ENCODE measurements at regions not wholly inside any gene's neighbourhood (a gene's known extent, or its start where the extent isn't known, plus 50 kb on each side); places are given as distances from the start of the nearest gene placed in this dataset.

DNA sequence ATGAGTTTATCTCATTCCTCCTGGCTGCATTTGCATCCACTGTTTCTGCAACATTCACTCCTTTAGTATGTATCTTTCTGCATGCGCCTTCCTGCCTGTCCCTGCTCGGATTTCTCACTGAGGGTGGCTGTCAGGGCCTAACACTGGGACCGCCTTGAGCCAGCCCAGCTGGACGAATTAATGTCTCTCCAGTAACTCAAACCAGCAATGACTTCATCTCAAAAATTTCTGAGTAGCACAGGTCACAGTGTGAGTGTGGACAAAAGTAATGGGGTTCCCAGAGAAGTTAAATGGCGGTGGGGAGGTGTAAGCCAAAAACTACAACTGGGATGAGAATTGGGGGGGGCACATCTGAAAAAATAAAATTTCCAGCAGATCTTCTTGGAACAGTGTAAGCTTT is 444.0 kb upstream of the MGMT start:
- no peak for ATAC-seq
- intact Hi-C loops (cut with micrococcal nuclease) (no loop called here), in situ Hi-C loops (cut with MboI) (no loop called here)
- POLR2A ChIA-PET = no interaction called here
- no peak overlapping the region for H3K27ac ChIP-seq (ENCODE audit: extremely low read depth, low read depth, low read length)
- CTCF ChIA-PET (ENCODE audit: low intra/inter-chr PET ratio) = no interaction called here
- peaks cover 0 to 21% of the 10 kb centered on the region in 2 experiments; a peak in 1 of 5 replicates for H3K27me3 ChIP-seq (ENCODE audit: control insufficient read depth in 2 of 2, insufficient read depth in 2 of 2, low read length in 2 of 2)
- no peaks in the 10 kb centered on the region for H3K9me1 ChIP-seq (ENCODE audit: control insufficient read depth, insufficient read depth, low read length)
- H3K9me3 ChIP-seq (replicated peaks; ENCODE audit: control insufficient read depth, insufficient read depth, low read depth, low read length) = no peaks in the 10 kb centered on the region
- no peak overlapping the region for H3K4me2 ChIP-seq (ENCODE audit: insufficient read depth, low read length)
- no peak for FAIRE-seq
- no TSS peak for BruUV-seq (replicated peaks)
- 0% methylated on average over 5 of the region's 5 CpGs for WGBS (ENCODE audit: insufficient coverage, low coverage, missing lambda C conversion rate)
- no peak overlapping the region for H3K4me3 ChIP-seq
- no peaks in the 10 kb centered on the region for H3K36me3 ChIP-seq (ENCODE audit: control insufficient read depth, insufficient read depth, low read length)
- no peaks in the 10 kb centered on the region for H4K20me1 ChIP-seq (replicated peaks; ENCODE audit: control insufficient read depth, insufficient read depth, low read length)
- DNase-seq (ENCODE audit: extremely low read depth in 1 of 4, low spot score in 3 of 4) = no peak
- no peaks in the 10 kb centered on the region for H3K79me2 ChIP-seq (ENCODE audit: control insufficient read depth, insufficient read depth, low read length)
- H3K4me1 ChIP-seq (replicated peaks in 1 of 2; ENCODE audit: control insufficient read depth in 2 of 2, insufficient read depth in 2 of 2, low read length in 2 of 2) = no peaks in the 10 kb centered on the region
- no peak overlapping the region for H2AFZ ChIP-seq (ENCODE audit: low read depth, low read length)
- no peak overlapping the region for H3K9ac ChIP-seq (ENCODE audit: insufficient read depth in 1 of 2, low read depth in 2 of 2, low read length in 2 of 2)
- no peak for TF ChIP-seq ZFP1 (CRISPR knock-in tag; IDR thresholded peaks at IDR 0.05)
- TF ChIP-seq MIER1 (IDR thresholded peaks at IDR 0.05; ENCODE audit: low read depth) = no peak
- no peak for TF ChIP-seq PHF21A (IDR thresholded peaks at IDR 0.05; ENCODE audit: borderline replicate concordance, low read depth)
- TF ChIP-seq TEAD4 (IDR thresholded peaks at IDR 0.05; ENCODE audit: low read length) = no peak
- TF ChIP-seq TEAD4 (CRISPR knock-in tag; IDR thresholded peaks at IDR 0.05; ENCODE audit: borderline replicate concordance) = no peak
- no peak for TF ChIP-seq ETV1 (tag; conservative IDR thresholded peaks at IDR 0.05; ENCODE audit: low read depth)
- TF ChIP-seq CCAR2 (IDR thresholded peaks at IDR 0.05; ENCODE audit: low read depth, low read length) = no peak
- TF ChIP-seq, protein P1, sequence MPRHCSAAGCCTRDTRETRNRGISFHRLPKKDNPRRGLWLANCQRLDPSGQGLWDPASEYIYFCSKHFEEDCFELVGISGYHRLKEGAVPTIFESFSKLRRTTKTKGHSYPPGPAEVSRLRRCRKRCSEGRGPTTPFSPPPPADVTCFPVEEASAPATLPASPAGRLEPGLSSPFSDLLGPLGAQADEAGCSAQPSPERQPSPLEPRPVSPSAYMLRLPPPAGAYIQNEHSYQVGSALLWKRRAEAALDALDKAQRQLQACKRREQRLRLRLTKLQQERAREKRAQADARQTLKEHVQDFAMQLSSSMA (CRISPR knock-in tag; IDR thresholded peaks at IDR 0.05) = no peak
- no peak for TF ChIP-seq TFAM (CRISPR knock-in tag; conservative IDR thresholded peaks at IDR 0.05)
- TF ChIP-seq MAZ (CRISPR knock-in tag; conservative IDR thresholded peaks at IDR 0.05 in 1 of 2, IDR thresholded peaks at IDR 0.05 in 1 of 2) = no peak
- no peak for TF ChIP-seq ZNF707 (CRISPR knock-in tag; conservative IDR thresholded peaks at IDR 0.05)
- TF ChIP-seq ZBTB43 (CRISPR knock-in tag; IDR thresholded peaks at IDR 0.05) = no peak
- TF ChIP-seq CBFA2T3 (IDR thresholded peaks at IDR 0.05) = no peak
- TF ChIP-seq NCOA6 (IDR thresholded peaks at IDR 0.05) = no peak
- TF ChIP-seq, protein P2, sequence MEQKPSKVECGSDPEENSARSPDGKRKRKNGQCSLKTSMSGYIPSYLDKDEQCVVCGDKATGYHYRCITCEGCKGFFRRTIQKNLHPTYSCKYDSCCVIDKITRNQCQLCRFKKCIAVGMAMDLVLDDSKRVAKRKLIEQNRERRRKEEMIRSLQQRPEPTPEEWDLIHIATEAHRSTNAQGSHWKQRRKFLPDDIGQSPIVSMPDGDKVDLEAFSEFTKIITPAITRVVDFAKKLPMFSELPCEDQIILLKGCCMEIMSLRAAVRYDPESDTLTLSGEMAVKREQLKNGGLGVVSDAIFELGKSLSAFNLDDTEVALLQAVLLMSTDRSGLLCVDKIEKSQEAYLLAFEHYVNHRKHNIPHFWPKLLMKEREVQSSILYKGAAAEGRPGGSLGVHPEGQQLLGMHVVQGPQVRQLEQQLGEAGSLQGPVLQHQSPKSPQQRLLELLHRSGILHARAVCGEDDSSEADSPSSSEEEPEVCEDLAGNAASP (IDR thresholded peaks at IDR 0.05) = no peak
- TF ChIP-seq, protein P3, sequence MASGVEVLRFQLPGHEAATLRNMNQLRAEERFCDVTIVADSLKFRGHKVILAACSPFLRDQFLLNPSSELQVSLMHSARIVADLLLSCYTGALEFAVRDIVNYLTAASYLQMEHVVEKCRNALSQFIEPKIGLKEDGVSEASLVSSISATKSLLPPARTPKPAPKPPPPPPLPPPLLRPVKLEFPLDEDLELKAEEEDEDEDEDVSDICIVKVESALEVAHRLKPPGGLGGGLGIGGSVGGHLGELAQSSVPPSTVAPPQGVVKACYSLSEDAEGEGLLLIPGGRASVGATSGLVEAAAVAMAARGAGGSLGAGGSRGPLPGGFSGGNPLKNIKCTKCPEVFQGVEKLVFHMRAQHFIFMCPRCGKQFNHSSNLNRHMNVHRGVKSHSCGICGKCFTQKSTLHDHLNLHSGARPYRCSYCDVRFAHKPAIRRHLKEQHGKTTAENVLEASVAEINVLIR (CRISPR knock-in tag; IDR thresholded peaks at IDR 0.05) = no peak
- TF ChIP-seq, protein P4, sequence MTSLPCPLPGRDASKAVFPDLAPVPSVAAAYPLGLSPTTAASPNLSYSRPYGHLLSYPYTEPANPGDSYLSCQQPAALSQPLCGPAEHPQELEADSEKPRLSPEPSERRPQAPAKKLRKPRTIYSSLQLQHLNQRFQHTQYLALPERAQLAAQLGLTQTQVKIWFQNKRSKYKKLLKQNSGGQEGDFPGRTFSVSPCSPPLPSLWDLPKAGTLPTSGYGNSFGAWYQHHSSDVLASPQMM (CRISPR knock-in tag; IDR thresholded peaks at IDR 0.05) = no peak
- TF ChIP-seq, protein P5, sequence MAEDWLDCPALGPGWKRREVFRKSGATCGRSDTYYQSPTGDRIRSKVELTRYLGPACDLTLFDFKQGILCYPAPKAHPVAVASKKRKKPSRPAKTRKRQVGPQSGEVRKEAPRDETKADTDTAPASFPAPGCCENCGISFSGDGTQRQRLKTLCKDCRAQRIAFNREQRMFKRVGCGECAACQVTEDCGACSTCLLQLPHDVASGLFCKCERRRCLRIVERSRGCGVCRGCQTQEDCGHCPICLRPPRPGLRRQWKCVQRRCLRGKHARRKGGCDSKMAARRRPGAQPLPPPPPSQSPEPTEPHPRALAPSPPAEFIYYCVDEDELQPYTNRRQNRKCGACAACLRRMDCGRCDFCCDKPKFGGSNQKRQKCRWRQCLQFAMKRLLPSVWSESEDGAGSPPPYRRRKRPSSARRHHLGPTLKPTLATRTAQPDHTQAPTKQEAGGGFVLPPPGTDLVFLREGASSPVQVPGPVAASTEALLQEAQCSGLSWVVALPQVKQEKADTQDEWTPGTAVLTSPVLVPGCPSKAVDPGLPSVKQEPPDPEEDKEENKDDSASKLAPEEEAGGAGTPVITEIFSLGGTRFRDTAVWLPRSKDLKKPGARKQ (CRISPR knock-in tag; IDR thresholded peaks at IDR 0.05) = no peak

Data from K562 (cell line).